ENCODE measurements at regions not wholly inside any gene's neighbourhood (a gene's known extent, or its start where the extent isn't known, plus 50 kb on each side); places are given as distances from the start of the nearest gene placed in this dataset.

GRCh38 chr5:33206962-33207506, 233.7 kb upstream of the TARS1 start:
- TF ChIP-seq EZH2 (IDR thresholded peaks at IDR 0.05; ENCODE audit: borderline replicate concordance, insufficient read depth, low read length, poor library complexity, severe bottlenecking) (no peak), CTCF (IDR thresholded peaks at IDR 0.05; ENCODE audit: poor library complexity, severe bottlenecking) (no peak), MXI1 (conservative IDR thresholded peaks at IDR 0.05; ENCODE audit: poor library complexity, severe bottlenecking) (no peak)

Measured in neural cell (in vitro differentiated cells).